HCT116 (cell line): ENCODE measurements at regions not wholly inside any gene's neighbourhood (a gene's known extent, or its start where the extent isn't known, plus 50 kb on each side); places are given as distances from the start of the nearest gene placed in this dataset.

Experiments
- ATAC-seq: fragments of 200-7000 bp; cut with Tn5 transposase; 2 replicates; pipeline ENCODE4 v1.9.1; 2020; ENCODE audit warnings: mild to moderate bottlenecking, moderate library complexity
- BruUV-seq: library from RNA; stranded (reverse); fragments of 400-500 nt; replicated peaks from 2 replicates; lab custom pipeline; 2021; lab: Mats Ljungman, UMichigan
- CTCF ChIA-PET: fragments of 300-600 bp; sonication (Branson Sonifier 250); formaldehyde crosslinking; loops from one replicate; lab custom pipeline; 2021; ENCODE audit warnings: antibody characterized with exemption; lab: Charles Lee
- POLR2A ChIA-PET: fragments of 300-600, 350-600 bp; sonication (Branson Sonifier 250); formaldehyde crosslinking; loops from one replicate; lab custom pipeline; 2021; ENCODE audit warnings: antibody characterized with exemption; lab: Charles Lee
- RAD21 ChIA-PET, 2 experiments: fragments of 300-600 bp; sonication (Branson Sonifier 250); formaldehyde crosslinking; loops; one replicate each; lab custom pipeline; 2023; ENCODE audit warnings: low total read pairs in 2 of 2; ENCODE audit not compliant: uncharacterized antibody in 2 of 2, unreplicated experiment in 2 of 2, low non-redundant PET in 1 of 2; lab: Charles Lee
- DNase-seq: peaks from one replicate; pipeline ENCODE4 v3.0.0-alpha.2; 2010; ENCODE audit warnings: low read depth, low spot score
- H2AFZ ChIP-seq: fragments of 200-600 bp; shearing (Covaris generic), sonication (generic); 2 replicates; pipeline ENCODE4 v1.6.1; 2017; ENCODE audit warnings: low read depth, mixed run types, mixed read lengths, antibody characterized with exemption, low read length; ENCODE audit not compliant: poor library complexity, severe bottlenecking
- H3K27ac ChIP-seq: 2 replicates; pipeline ENCODE4 v1.5.1; 2012; ENCODE audit warnings: low read depth, low read length
- H3K27me3 ChIP-seq: fragments of 200-600 bp; sonication (generic); 2 replicates; pipeline ENCODE4 v1.6.1; 2016; ENCODE audit warnings: mixed run types, low read length, mixed read lengths; ENCODE audit not compliant: insufficient read depth
- H3K36me3 ChIP-seq, 2 experiments: fragments of 200-500 bp in 1 of 2; fragments of 200-600 bp in 1 of 2; sonication (Bioruptor generic) in 1 of 2; sonication (generic) in 1 of 2; 2 replicates each; pipeline versions ENCODE4 v1.5.1 to v1.6.1; 2014 to 2016; ENCODE audit warnings: low read length in 2 of 2, inconsistent platforms in 1 of 2, mixed read lengths in 1 of 2, mixed run types in 1 of 2; ENCODE audit not compliant: insufficient read depth in 2 of 2, control insufficient read depth in 1 of 2
- H3K4me1 ChIP-seq, 2 experiments: fragments of 200-600 bp in 1 of 2; sonication (generic) in 1 of 2; 2 replicates each; pipeline versions ENCODE4 v1.5.1 to v1.6.1; 2012 to 2017; ENCODE audit warnings: low read length in 2 of 2, inconsistent platforms in 1 of 2, mild to moderate bottlenecking in 1 of 2, mixed read lengths in 1 of 2, mixed run types in 1 of 2, moderate library complexity in 1 of 2; ENCODE audit not compliant: insufficient read depth in 2 of 2, control insufficient read depth in 1 of 2
- H3K4me2 ChIP-seq: fragments of 200-600 bp; sonication (generic); 2 replicates; pipeline ENCODE4 v1.6.1; 2017; ENCODE audit warnings: mixed run types, low read length, mixed read lengths
- H3K4me3 ChIP-seq, 2 experiments: fragments of 200-600 bp in 1 of 2; sonication (generic) in 1 of 2; replicated peaks in 1 of 2; 2 replicates each; pipeline ENCODE4 v1.5.1; 2011 to 2016; ENCODE audit warnings: low read length in 2 of 2, control low read depth in 1 of 2, low read depth in 1 of 2, mild to moderate bottlenecking in 1 of 2, mixed read lengths in 1 of 2, mixed run types in 1 of 2
- H3K79me2 ChIP-seq: fragments of 200-600 bp; sonication (generic); 2 replicates; pipeline ENCODE4 v1.6.1; 2017; ENCODE audit warnings: mild to moderate bottlenecking, mixed run types, low read length, moderate library complexity, mixed read lengths; ENCODE audit not compliant: insufficient read depth
- H3K9ac ChIP-seq: fragments of 200-600 bp; sonication (generic); 2 replicates; pipeline ENCODE4 v1.6.1; 2016; ENCODE audit warnings: low read length, mixed read lengths
- H3K9me2 ChIP-seq: fragments of 200-600 bp; sonication (generic), shearing (Covaris generic); 2 replicates; pipeline ENCODE4 v1.6.1; 2017; ENCODE audit warnings: mixed run types, mild to moderate bottlenecking, moderate library complexity; ENCODE audit not compliant: insufficient read depth
- H3K9me3 ChIP-seq, 2 experiments: fragments of 200-500 bp in 1 of 2; fragments of 200-600 bp in 1 of 2; sonication (Bioruptor generic) in 1 of 2; sonication (generic) in 1 of 2; 2 replicates each; pipeline ENCODE4 v1.6.1; 2014 to 2017; ENCODE audit warnings: low read length in 2 of 2, mixed read lengths in 2 of 2, inconsistent platforms in 1 of 2, low read depth in 1 of 2, mild to moderate bottlenecking in 1 of 2, mixed run types in 1 of 2, moderate library complexity in 1 of 2; ENCODE audit not compliant: control insufficient read depth in 1 of 2, insufficient read depth in 1 of 2
- H4K20me1 ChIP-seq: fragments of 200-600 bp; sonication (generic), shearing (Covaris generic); 2 replicates; pipeline ENCODE4 v1.6.1; 2017; ENCODE audit warnings: mixed run types, mild to moderate bottlenecking, moderate library complexity; ENCODE audit not compliant: insufficient read depth
- CBX3 ChIP-seq: IDR thresholded peaks from 2 replicates; pipeline ENCODE4 v1.6.1; 2012; ENCODE audit warnings: low read depth
- CEBPB ChIP-seq: IDR thresholded peaks from 2 replicates; pipeline ENCODE4 v1.6.1; 2012; ENCODE audit warnings: low read depth
- CTCF ChIP-seq, 3 experiments: fragments of 200-600 bp in 1 of 3; sonication (generic) in 1 of 3; IDR thresholded peaks in 2 of 3; conservative IDR thresholded peaks in 1 of 3; 2 replicates each; pipeline ENCODE4 v1.5.1; 2012 to 2017; ENCODE audit warnings: low read depth in 2 of 3, low read length in 2 of 3, antibody characterized with exemption in 1 of 3, borderline replicate concordance in 1 of 3, control low read depth in 1 of 3, mild to moderate bottlenecking in 1 of 3, mixed read lengths in 1 of 3, mixed run types in 1 of 3, moderate library complexity in 1 of 3; ENCODE audit not compliant: insufficient read depth in 1 of 3
- EGR1 ChIP-seq: IDR thresholded peaks from 2 replicates; pipeline ENCODE4 v1.6.1; 2012; ENCODE audit warnings: low read depth
- ELF1 ChIP-seq: IDR thresholded peaks from 2 replicates; pipeline ENCODE4 v1.6.1; 2012; ENCODE audit warnings: low read depth, borderline replicate concordance
- EZH2 ChIP-seq: fragments of 200-600 bp; sonication (generic); IDR thresholded peaks from 2 replicates; pipeline ENCODE4 v1.6.1; 2017; ENCODE audit warnings: antibody characterized with exemption, mixed run types
- EZH2phosphoT487 ChIP-seq: fragments of 200-600 bp; IDR thresholded peaks from 2 replicates; pipeline ENCODE4 v1.6.1; 2018; ENCODE audit warnings: antibody characterized with exemption, borderline replicate concordance
- FOSL1 ChIP-seq: IDR thresholded peaks from 2 replicates; pipeline ENCODE4 v1.6.1; 2012; ENCODE audit warnings: low read depth
- JUND ChIP-seq: IDR thresholded peaks from 2 replicates; pipeline ENCODE4 v1.6.1; 2012
- MAX ChIP-seq: IDR thresholded peaks from 2 replicates; pipeline ENCODE4 v1.6.1; 2012
- POLR2A ChIP-seq: IDR thresholded peaks from 2 replicates; pipeline ENCODE4 v1.7.0; 2011; ENCODE audit warnings: borderline replicate concordance; ENCODE audit not compliant: insufficient read depth, insufficient read length; ENCODE audit errors: extremely low read depth
- POLR2AphosphoS5 ChIP-seq: IDR thresholded peaks from 2 replicates; pipeline ENCODE4 v1.6.1; 2011; ENCODE audit warnings: mild to moderate bottlenecking, low read depth, low read length, moderate library complexity
- SIN3A ChIP-seq: IDR thresholded peaks from 2 replicates; pipeline ENCODE4 v1.6.1; 2012; ENCODE audit warnings: low read depth
- SP1 ChIP-seq: IDR thresholded peaks from 2 replicates; pipeline ENCODE4 v1.6.1; 2012; ENCODE audit warnings: low read depth
- SRF ChIP-seq: IDR thresholded peaks from 2 replicates; pipeline ENCODE4 v1.6.1; 2012; ENCODE audit warnings: low read depth
- TCF7L2 ChIP-seq: IDR thresholded peaks from 2 replicates; pipeline ENCODE4 v1.7.0; 2011; ENCODE audit warnings: borderline replicate concordance, inconsistent platforms; ENCODE audit not compliant: insufficient read depth, insufficient read length; ENCODE audit errors: extremely low read depth
- YY1 ChIP-seq: IDR thresholded peaks from 2 replicates; pipeline ENCODE4 v1.6.1; 2011; ENCODE audit warnings: low read length, low read depth, moderate library complexity, mild to moderate bottlenecking; ENCODE audit not compliant: insufficient replicate concordance; ENCODE audit errors: extremely low read depth
- ZFX ChIP-seq: fragments of 450-650 bp; IDR thresholded peaks from 2 replicates; pipeline ENCODE4 v1.6.1; 2017
- intact Hi-C: fragments of 100-400 bp; cut with micrococcal nuclease; formaldehyde crosslinking; loops from 2 replicates; pipeline ENCODE4 v1.10.0; 2022
- TF ChIP-seq, protein P1 (sequence below): IDR thresholded peaks from 2 replicates; pipeline ENCODE4 v1.6.1; 2011; ENCODE audit warnings: mild to moderate bottlenecking, low read length, moderate library complexity; ENCODE audit not compliant: insufficient replicate concordance; ENCODE audit errors: extremely low read depth
- TF ChIP-seq, protein P2 (sequence below): IDR thresholded peaks from 2 replicates; pipeline ENCODE4 v1.6.1; 2012; ENCODE audit warnings: low read depth

- no peak for DNase-seq
- BruUV-seq = no TSS peak
- no peak overlapping the region for H3K9ac ChIP-seq
- POLR2A ChIA-PET = no interaction called here
- ATAC-seq = no peak
- TF ChIP-seq EGR1 (no peak), YY1 (no peak), FOSL1 (no peak), ZFX (no peak), MAX (no peak), JUND (no peak), EZH2 (no peak), POLR2AphosphoS5 (no peak), TCF7L2 (no peak), CEBPB (no peak), ELF1 (no peak), SIN3A (no peak), SP1 (no peak), EZH2phosphoT487 (no peak), SRF (no peak), CTCF (IDR thresholded peaks at IDR 0.05 in 2 of 3, conservative IDR thresholded peaks at IDR 0.05 in 1 of 3; ENCODE audit: borderline replicate concordance in 1 of 3, insufficient read depth in 1 of 3, low read depth in 2 of 3, low read length in 2 of 3) (no peak), CBX3 (no peak), POLR2A (no peak)
- TF ChIP-seq, protein P1, sequence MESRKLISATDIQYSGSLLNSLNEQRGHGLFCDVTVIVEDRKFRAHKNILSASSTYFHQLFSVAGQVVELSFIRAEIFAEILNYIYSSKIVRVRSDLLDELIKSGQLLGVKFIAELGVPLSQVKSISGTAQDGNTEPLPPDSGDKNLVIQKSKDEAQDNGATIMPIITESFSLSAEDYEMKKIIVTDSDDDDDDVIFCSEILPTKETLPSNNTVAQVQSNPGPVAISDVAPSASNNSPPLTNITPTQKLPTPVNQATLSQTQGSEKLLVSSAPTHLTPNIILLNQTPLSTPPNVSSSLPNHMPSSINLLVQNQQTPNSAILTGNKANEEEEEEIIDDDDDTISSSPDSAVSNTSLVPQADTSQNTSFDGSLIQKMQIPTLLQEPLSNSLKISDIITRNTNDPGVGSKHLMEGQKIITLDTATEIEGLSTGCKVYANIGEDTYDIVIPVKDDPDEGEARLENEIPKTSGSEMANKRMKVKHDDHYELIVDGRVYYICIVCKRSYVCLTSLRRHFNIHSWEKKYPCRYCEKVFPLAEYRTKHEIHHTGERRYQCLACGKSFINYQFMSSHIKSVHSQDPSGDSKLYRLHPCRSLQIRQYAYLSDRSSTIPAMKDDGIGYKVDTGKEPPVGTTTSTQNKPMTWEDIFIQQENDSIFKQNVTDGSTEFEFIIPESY = no peak
- TF ChIP-seq, protein P2, sequence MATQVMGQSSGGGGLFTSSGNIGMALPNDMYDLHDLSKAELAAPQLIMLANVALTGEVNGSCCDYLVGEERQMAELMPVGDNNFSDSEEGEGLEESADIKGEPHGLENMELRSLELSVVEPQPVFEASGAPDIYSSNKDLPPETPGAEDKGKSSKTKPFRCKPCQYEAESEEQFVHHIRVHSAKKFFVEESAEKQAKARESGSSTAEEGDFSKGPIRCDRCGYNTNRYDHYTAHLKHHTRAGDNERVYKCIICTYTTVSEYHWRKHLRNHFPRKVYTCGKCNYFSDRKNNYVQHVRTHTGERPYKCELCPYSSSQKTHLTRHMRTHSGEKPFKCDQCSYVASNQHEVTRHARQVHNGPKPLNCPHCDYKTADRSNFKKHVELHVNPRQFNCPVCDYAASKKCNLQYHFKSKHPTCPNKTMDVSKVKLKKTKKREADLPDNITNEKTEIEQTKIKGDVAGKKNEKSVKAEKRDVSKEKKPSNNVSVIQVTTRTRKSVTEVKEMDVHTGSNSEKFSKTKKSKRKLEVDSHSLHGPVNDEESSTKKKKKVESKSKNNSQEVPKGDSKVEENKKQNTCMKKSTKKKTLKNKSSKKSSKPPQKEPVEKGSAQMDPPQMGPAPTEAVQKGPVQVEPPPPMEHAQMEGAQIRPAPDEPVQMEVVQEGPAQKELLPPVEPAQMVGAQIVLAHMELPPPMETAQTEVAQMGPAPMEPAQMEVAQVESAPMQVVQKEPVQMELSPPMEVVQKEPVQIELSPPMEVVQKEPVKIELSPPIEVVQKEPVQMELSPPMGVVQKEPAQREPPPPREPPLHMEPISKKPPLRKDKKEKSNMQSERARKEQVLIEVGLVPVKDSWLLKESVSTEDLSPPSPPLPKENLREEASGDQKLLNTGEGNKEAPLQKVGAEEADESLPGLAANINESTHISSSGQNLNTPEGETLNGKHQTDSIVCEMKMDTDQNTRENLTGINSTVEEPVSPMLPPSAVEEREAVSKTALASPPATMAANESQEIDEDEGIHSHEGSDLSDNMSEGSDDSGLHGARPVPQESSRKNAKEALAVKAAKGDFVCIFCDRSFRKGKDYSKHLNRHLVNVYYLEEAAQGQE = no peak
- H3K4me2 ChIP-seq = no peak overlapping the region
- no peaks in the 10 kb centered on the region for H3K4me1 ChIP-seq
- H3K36me3 ChIP-seq = no peaks in the 10 kb centered on the region
- H3K9me3 ChIP-seq = no peaks in the 10 kb centered on the region
- H3K4me3 ChIP-seq = no peak overlapping the region
- no peaks in the 10 kb centered on the region for H3K27me3 ChIP-seq
- H3K27ac ChIP-seq = no peak overlapping the region
- intact Hi-C loops = no loop called here
- H4K20me1 ChIP-seq = no peaks in the 10 kb centered on the region
- H2AFZ ChIP-seq = no peak overlapping the region
- CTCF ChIA-PET = interaction anchor here (0.8 kb wide), 1 partner anchor 16 kb away, joined by 3 read pairs; no protein-coding TSS in a partner anchor
- RAD21 ChIA-PET = no interaction called here
- no peaks in the 10 kb centered on the region for H3K9me2 ChIP-seq
- no peaks in the 10 kb centered on the region for H3K79me2 ChIP-seq
These were observed 158.1 kb upstream of the TARS1 start for GRCh38 chr5:33282696-33283095.
